Astrocyte (in vitro differentiated cells and primary cell): ENCODE measurements at regions not wholly inside any gene's neighbourhood (a gene's known extent, or its start where the extent isn't known, plus 50 kb on each side); places are given as distances from the start of the nearest gene placed in this dataset.

ENCODE experiments used
- EZH2 ChIP-seq: IDR thresholded peaks from 2 replicates; pipeline ENCODE4 v1.6.1; 2012; ENCODE audit warnings: mild to moderate bottlenecking, low read length, inconsistent platforms; ENCODE audit not compliant: insufficient read depth
- TF ChIP-seq, protein P1 (sequence below): IDR thresholded peaks from 2 replicates; pipeline ENCODE4 v1.5.1; 2011; ENCODE audit warnings: low read depth, mild to moderate bottlenecking, inconsistent platforms, low read length, moderate library complexity; ENCODE audit not compliant: insufficient read depth

DNA sequence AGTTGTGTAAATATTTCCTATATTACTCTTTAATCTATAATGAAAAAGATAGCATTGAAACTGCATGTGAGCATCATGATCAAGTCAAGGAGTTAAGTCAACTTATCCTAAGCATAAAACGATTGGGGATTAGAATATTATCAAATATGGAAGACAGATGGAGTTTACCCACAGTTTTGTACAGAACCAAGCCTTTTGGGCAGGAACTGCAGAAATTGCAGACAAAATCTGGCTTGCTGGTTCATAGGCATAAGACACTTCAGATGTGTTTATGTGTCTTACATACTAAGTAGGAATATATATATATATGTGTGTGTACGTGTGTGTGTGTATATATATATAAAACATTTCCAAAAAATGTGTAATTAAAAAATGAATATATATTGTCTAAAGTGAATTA, 375.4 kb upstream of the TPK1 start:
- TF ChIP-seq, protein P1, sequence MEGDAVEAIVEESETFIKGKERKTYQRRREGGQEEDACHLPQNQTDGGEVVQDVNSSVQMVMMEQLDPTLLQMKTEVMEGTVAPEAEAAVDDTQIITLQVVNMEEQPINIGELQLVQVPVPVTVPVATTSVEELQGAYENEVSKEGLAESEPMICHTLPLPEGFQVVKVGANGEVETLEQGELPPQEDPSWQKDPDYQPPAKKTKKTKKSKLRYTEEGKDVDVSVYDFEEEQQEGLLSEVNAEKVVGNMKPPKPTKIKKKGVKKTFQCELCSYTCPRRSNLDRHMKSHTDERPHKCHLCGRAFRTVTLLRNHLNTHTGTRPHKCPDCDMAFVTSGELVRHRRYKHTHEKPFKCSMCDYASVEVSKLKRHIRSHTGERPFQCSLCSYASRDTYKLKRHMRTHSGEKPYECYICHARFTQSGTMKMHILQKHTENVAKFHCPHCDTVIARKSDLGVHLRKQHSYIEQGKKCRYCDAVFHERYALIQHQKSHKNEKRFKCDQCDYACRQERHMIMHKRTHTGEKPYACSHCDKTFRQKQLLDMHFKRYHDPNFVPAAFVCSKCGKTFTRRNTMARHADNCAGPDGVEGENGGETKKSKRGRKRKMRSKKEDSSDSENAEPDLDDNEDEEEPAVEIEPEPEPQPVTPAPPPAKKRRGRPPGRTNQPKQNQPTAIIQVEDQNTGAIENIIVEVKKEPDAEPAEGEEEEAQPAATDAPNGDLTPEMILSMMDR = no peak
- TF ChIP-seq EZH2 = no peak
